ENCODE measurements at regions not wholly inside any gene's neighbourhood (a gene's known extent, or its start where the extent isn't known, plus 50 kb on each side); places are given as distances from the start of the nearest gene placed in this dataset.

DNA sequence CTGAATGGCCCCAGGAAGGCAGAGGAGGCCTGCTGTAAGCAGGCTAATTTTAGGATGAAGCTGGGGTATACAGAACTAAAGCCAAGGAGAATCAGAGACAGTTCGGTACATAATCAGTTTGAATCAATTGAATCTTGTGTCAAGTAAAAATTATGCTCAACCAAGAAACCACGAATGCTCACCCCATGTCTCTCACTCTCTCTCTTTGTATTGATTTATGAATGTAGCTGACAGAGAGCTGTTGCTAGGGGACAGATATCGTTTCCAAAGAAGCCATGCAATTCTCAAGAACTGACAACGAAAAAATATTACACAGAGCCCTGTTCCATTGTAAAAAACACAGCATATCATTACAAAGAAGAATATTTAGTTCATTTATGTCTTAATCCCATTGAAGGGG is 151.1 kb upstream of the PKP2 start:
- TF ChIP-seq, protein P1, sequence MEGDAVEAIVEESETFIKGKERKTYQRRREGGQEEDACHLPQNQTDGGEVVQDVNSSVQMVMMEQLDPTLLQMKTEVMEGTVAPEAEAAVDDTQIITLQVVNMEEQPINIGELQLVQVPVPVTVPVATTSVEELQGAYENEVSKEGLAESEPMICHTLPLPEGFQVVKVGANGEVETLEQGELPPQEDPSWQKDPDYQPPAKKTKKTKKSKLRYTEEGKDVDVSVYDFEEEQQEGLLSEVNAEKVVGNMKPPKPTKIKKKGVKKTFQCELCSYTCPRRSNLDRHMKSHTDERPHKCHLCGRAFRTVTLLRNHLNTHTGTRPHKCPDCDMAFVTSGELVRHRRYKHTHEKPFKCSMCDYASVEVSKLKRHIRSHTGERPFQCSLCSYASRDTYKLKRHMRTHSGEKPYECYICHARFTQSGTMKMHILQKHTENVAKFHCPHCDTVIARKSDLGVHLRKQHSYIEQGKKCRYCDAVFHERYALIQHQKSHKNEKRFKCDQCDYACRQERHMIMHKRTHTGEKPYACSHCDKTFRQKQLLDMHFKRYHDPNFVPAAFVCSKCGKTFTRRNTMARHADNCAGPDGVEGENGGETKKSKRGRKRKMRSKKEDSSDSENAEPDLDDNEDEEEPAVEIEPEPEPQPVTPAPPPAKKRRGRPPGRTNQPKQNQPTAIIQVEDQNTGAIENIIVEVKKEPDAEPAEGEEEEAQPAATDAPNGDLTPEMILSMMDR (IDR thresholded peaks at IDR 0.05) = no peak
- TF ChIP-seq POLR2A (IDR thresholded peaks at IDR 0.05) = no peak

All from adrenal gland (tissue), 5 donors.